HG03095 (cell line): ENCODE measurements at regions not wholly inside any gene's neighbourhood (a gene's known extent, or its start where the extent isn't known, plus 50 kb on each side); places are given as distances from the start of the nearest gene placed in this dataset.
"Not testable (repeated sequence)": the region's sequence is repeated elsewhere in the genome, so short reads cannot be mapped to it uniquely, and the experiment has no call there.

Source experiments
- ATAC-seq: cut with Tn5 transposase; IDR thresholded peaks from one replicate; pipeline ENCODE4 v1.9.1; 2021; ENCODE audit warnings: moderate library complexity; ENCODE audit not compliant: unreplicated experiment

DNA sequence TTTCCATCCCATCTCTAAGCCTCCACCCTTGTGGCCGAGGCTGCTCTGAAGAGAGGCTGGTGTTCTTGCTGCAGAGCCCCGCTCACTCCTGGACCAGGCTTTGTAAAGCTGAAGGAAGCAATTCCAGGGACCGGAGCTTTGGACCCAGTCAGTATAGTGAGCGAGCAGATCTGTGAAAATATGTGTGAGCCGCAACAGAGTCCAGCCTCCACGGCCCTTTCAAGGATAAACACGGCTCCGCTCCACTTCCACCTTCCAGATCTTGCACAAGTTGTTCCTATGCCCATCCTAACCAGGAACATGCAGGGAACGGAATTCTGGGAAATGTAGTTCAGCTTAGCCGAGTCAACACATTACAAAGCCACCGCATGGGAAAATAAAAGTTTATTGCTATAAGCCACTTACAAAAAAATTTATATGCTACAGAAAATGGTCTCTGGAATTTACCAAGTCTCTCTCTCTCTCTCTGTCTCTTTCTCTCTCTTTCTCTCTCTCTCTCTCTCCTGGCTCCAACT is 151.7 kb upstream of the ZNF521 start:
- ATAC-seq, result no peak

DNA sequence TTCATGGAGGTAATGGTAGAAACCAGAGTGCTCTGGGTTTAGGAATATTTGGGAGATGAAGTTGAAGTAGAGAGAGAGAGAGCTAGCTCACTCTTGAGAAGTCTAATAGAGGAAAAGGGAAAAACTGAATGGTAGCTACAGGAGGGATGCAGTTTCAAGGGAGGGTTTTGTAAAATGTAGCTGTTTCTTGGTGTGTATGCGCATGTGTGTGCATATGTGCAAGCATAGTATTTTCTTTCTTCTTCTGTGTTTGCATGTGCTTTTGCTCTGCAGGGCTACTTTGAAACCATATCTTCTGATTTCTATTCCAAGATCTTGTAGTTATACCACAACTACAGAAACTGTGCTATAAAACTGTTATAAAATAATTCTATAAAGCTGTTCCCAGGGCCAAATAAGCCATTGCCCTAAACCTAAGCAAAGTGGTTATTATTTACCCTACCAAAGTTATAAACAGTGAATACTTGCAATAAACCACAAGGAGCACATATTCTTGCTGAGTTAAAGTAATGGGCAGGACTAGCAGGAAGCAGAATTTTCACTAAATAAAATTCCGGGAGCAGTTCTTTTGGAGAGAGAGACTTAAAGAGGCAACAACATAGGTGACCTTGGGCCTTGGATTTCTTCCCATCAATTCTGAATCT is 145.3 kb upstream of the ZNF521 start:
- ATAC-seq, result no peak

DNA sequence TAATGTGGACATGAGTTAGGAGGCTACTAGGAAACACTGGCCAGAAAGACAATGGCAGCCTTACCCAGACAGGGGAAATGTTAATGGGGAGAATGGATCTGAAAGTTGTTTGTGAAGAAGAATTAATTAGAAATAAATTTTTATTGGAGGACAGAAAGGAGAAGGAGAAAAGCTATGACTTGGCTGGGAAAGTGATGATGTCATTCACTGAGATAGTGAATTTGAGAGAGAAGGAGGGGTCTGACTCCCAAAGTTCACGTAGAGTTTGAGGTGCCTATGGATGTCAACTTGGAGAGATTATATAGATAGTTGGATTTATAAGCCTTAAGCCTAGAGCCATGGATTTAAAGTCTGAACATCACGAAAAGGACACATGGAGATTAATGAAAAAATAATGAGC is 144.6 kb upstream of the ZNF521 start:
- ATAC-seq, result no peak

DNA sequence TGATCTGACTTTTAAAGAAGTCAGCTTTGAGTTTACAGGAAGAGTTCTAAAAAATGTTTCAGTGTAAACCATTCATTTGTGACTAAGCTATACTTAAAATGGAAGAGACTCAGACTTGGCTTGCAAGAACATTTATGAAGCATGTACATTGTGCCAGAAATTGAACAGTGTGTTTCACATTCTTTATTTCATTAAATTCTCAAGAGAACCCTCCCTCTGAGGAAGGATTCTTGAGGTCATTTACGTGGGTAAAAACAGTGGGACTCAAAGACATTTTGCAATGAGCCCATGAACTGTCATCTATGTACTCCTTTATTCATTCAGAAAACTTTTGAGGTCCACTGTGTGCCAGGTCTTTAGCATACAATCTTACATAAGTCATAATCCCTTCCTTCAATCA is 143.6 kb upstream of the ZNF521 start:
- ATAC-seq, result no peak

DNA sequence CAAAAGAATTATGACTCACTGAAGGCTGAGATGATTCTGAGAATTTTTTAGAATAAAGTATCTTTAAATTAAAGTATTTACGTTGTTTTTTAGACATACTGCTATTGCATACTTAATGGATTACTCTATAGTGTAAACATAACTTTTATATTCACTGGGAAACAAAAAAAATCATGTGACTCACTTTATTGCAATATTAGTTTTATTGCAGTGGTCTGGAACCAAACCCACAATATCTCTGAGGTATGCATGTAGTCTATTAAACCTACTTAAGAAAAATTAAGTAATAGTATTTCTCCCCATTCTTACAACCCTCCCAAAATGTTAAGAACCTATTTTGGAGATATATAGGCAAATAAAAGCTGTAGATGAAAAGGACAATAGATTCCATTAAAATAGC is 142.9 kb upstream of the ZNF521 start:
- ATAC-seq, result no peak

DNA sequence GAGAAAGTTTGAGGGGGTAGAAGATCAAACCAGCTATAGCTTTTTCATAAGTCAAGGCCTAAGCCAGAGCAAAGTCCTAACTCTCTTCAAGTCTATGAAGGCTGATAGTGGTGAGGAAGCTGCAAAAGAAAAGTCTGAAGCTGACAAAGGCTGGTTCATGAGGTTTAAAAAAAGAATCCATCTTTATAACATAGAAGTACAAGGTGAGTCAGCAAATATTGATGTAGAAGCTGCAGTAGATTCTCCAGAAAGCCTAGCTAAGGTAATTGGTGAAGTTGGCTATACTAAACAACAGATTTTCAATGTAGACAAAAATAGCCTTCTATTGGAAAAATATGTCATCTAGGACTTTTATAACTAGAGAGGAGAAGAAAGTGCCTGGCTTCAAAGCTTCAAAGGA is 141.4 kb upstream of the ZNF521 start:
- no peak for ATAC-seq

DNA sequence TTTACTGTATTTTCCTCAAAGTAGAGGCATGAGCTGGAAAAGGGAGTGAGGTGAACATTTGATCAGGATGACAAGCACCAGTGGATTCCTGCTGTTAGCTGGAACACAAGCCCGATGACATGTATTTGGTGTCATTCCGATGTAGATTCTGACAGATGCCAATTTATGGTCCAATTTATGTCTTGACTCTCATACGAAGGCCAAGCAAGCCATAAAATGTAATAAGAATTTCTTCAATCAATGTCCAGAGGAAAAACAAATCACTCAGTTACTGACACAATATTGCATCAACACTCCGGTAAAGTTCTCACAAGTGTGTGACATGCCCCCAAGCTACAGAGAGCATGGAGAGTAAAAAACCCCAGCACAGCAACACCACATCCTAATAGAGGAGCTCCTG is 138.3 kb upstream of the ZNF521 start:
- no peak for ATAC-seq

DNA sequence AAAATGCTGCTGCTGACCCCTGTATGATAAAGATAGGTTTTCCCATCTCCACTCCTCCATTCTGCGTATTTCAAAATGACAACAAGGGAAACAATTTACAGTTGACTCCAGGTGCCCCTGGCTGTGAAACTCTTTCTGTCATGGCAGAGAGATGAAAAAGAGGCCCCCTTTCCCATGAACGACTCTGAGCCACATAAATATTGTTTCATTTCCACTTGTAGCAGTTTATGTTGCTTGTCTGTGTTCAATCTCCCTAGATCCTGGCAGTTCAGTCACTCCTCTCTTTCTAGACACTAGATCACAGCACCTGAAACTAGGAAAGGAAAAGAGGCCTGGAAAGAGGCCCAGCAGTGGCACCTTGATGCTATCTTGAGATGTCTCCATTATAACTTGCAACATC is 121.0 kb upstream of the ZNF521 start:
- no peak for ATAC-seq

DNA sequence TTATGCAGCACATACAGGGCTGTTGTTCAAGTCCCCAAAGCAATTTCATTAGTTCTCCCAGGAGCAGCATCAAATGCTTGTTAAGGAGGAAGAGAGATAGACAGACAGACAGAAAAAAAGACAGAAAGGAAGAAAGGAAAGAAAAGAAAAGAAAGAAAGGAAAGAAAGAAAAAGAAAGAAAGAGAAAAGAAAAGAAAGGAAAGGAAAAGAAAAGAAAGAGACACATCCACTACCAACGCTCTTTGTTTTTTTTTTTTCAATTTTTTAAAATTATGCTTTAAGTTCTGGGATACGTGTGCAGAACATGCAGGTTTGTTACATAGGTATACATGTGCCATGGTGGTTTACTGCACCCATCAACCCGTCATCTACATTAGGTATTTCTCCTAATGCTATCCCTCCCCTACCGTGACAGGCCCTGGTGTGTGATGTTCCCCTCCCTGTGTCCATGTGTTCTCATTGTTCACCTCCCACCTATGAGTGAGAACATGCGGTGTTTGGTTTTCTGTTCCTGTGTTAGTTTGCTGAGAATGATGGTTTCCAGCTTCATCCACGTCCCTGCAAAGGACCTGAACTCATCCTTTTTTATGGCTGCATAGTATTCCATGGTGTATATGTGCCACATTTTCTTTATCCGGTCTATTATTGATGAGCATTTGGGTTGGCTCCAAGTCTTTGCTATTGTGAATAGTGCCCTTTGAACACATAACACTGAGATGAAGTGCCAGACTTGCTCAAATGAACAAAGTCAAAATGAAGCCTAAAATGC is 119.0 kb upstream of the ZNF521 start:
- not testable (repeated sequence) for ATAC-seq

DNA sequence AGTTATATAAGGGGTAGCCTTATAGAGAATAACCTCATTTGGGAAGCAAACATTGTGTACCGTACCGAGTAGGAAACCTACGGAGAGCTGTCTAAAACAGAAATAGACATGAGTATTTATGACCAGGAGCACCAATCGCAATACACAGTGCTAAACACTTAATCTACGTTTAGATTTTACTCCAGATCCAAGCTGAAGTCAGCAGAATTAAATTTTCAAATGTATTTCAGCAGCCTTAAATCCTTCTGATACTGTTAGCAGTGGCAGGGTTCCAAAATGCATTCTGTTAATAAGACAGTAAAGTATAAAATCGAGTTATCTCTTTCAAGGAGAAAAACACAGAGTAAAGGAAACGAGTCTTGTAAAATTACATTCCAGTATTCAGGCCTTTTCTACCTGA is 118.1 kb upstream of the ZNF521 start:
- ATAC-seq, result no peak

DNA sequence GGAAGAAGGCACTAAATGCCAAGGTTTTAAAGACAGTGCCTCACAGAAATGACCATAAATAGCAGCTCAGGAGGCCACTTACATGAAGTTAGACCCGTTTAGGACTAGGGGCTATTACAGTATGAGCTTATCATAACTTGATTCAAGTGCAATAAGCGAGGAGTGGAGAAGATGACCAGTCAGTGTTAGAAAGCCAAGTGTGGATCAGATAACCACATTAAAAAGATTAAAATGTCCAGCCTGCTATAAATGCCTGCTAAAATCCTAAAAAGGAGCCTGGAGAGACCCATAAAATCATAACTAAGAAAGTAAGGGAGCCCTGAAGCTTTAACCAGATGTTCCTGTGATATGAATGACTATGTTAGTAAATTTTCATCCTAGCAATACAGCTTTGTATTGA is 117.5 kb upstream of the ZNF521 start:
- no peak for ATAC-seq

DNA sequence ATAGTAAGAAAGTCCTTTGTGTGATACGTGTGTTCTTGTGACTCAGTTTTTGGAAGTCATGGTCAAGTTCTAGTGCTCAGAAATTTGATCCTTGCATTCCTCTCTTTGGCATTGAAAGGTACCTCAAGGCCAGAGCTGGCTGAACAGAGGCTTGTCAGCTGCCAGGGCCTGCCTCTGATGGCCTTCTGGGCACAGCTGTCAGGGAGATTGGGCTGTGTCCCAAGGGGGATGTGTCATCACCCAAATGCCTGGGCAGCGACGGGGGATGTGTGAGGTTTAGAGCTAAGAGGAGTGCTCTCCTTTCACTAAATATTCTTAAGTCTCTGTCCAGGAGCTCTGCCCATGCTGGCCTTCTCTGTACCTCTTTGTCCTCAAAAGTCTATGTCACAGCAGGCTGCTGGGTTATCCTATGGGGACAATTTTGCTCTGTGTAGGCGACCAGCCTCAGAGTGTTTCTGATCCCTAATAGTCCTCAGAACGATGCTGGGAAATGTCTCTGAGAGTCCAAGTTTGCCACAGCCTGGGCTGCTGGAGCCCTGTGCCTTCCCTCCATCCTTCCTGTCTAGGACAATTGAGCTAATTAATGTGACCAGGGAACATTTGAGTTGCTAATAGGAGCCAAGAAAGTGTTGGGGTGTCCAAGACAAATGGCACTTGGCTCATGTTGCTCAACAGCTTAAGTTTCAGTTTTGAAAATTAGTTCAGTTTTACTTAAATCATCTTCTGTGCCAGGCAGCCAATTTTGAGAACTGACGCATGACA is 115.4 kb upstream of the ZNF521 start:
- ATAC-seq, result no peak

DNA sequence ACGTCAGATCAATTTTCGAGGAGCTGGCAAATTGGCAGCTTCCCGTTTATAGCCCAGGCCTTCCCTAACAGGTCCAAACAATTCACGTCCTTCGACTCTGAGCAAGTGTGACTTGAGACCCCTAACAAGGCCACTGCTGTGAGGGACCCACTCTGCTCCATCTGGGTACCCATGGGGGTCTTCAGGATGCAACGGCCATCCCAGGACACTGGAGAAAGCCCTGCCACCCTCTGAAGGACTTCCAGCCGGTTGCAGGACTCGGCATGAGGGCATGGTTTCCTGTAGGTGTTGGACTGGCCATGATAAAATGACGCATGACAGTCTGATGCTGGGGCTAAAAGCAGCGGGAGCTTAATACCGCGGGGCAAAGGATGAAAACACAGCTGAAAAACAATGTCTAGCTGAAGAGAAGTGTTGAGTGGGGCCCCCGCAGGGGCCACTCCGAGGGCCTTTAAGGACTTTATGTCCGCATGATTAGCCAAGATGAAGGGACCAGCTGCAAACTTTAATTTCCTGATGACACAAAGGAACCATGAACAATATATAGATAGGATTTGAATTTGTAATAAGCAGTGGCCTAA is 113.3 kb upstream of the ZNF521 start:
- ATAC-seq, result no peak

DNA sequence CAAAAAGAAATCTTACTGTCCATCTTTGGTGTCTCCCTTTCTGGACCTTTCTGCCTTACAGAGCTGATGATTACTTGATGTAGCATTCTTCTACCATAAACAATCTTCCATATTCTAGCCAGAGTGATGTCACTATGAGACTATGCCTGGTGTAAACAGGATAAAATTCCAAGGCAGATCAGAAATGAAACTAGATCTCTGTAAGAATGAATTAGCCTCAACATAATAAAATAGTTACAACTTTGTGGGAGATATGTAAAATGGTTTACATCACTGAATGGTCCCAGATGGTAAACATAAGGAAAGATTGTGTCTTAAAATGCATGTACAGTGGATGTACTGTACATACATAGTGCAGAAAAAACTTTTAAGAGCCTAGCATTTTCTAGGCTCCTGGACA is 112.3 kb upstream of the ZNF521 start:
- no peak for ATAC-seq

DNA sequence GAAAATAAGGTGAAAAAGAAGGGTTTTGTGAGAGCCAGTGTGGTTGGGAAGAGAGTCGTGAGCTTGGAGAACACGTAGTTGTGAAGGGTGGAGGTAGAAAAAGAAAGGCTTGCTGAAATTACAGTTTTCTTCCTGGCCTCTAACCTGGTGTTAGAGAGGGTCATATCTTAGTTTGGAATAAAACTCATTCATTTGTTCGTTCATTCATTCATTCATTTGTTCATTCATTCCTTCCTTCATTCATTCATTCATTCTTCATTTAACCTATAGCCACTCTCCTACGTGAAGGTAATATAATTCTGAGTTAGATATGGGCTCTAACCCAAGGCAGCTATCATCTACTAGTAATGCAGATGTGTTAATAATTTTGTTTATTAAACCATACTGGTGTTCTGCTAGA is 111.8 kb upstream of the ZNF521 start:
- no peak for ATAC-seq

DNA sequence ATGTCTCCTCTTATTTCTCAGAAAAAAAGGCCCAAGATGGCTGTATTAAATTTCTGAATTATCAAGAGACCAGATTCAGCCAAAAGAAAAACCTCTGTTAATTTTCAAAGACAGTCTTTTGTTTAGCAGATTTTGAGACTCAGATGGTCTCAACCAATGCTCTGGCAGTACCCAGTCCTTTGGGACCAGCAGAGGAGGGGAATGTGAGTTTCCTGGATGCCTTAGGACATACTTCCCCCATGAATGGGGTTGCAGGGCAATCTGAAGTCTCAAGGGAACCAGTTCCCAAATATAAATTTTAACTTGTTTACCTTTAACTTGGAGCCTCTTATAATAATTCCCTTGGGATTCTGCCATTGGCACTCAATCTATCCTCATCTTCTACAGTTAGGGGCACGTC is 107.8 kb upstream of the ZNF521 start:
- ATAC-seq, result no peak

DNA sequence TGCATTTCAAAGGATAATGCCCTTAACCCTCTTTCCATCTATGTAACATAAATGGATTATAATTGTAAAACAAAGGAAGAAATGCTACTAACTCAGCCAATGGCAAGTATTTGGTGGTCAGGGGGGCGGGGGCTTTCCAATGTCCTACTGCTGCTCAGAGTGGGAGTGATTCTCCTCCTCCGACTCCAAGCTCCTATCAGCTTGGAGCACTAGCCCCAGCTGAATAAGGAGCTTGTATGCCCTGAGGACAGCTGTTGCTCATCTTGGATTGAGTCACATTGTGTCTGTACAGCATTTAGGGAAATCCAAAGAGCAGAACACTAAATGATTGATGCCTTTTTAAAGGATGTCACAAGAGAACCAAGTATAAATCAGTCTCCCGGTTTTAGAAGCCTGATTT is 105.6 kb upstream of the ZNF521 start:
- no peak for ATAC-seq

DNA sequence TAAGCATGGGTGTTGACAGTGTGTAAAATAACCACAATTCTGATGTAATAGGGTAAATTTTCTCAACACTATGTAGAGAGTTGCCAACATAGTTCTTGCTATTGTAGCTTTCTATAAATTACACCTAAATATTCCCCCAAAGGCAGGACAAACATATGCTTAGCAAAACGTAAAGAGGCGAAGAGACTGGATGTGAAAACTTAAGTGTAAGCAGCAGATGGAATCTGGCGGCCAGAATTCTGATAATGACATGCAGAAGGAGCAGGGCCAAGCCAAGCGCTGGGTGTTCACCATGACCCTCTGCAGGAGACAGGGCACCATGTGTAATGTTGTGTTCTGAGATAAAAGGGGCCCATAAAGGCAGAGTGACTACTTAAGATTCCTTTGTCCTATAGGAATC is 105.2 kb upstream of the ZNF521 start:
- ATAC-seq, result no peak

DNA sequence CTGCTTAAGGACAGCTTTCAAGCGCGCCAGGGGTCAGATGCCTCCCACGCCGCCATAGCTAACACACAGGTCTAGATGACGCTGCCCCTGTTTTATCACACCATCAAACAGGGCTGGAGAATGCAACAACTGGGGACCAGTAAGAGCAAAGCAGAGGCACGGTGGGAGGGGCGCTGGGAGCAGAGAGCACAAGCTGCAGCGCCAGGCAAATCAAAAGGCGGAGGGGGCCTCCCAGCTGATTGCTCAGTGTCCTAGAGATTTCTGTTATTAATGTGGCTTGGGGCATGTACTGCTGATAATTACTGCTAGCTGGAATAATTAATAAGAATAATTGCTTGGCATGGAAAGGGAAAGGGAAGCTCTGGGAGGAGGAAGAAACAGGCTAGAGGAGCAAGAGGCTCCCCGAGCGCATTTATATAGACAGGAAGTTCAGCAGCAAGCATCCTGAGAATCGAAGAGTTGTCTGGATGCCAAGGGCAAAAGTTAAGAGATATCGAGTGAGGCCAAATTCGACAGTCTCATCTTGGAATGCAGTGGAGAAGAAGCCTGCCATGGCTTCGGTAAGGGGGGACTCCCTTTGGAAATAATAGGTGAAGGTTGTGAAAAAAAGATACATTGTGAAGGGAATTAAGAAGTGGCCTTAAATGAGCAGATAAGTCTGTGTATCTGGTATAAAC is 104.5 kb upstream of the ZNF521 start:
- ATAC-seq, result no peak

DNA sequence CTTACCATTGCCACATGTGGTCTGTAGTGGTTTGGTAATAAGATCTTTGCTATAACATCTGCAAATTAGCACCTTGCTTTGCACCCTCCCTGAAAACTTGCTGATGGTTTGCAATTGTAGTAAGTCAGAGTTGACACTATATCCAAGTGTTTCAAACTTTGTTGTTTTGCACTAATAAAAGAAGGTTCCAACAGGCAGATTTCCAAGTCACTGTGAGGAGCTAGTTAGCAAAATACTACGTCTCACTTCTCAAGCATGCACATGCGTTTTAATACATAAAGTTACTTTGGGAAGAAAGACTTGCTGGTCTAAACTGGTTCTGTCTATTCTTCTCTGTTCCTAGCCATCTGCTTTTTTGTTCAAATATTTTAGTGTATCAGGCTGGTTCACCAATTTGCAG is 103.7 kb upstream of the ZNF521 start:
- no peak for ATAC-seq

DNA sequence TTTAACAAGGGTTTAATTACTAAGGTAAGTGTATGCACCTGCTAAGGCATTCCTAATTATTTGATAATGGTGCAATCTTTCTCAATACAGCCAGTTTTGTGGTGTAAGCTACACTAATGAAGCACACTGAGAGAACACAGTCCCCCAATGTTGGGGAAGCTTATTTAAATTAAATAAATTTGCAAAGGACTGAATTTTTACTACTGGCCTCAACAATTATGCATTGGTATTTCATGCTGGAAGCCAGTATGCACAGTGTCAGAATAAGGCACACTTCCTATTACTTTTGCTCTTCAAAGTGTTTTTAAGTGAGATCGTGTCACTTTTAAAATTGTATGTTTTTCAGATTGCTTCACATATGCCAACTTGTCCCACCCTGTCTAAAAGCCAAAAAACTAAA is 103.2 kb upstream of the ZNF521 start:
- no peak for ATAC-seq
